GM12891 (cell line): ENCODE measurements at regions not wholly inside any gene's neighbourhood (a gene's known extent, or its start where the extent isn't known, plus 50 kb on each side); places are given as distances from the start of the nearest gene placed in this dataset.

ENCODE experiments used
- DNase-seq: peaks from one replicate; pipeline ENCODE4 v3.0.0; 2011; ENCODE audit warnings: low spot score; ENCODE audit not compliant: insufficient read length
- FAIRE-seq: peaks from 2 replicates; lab custom pipeline; 2011; peaks lifted over from hg19 to GRCh38; lab: Jason Lieb, UNC
- PAX5 ChIP-seq: IDR thresholded peaks from 2 replicates; pipeline ENCODE4 v1.6.1; 2011; ENCODE audit warnings: low read length, moderate library complexity, mild to moderate bottlenecking; ENCODE audit not compliant: insufficient read depth, severe bottlenecking
- POLR2A ChIP-seq: IDR thresholded peaks from 2 replicates; pipeline ENCODE4 v1.6.1; 2011; ENCODE audit warnings: low read depth, low read length, control low read depth
- POLR2AphosphoS5 ChIP-seq: IDR thresholded peaks from 2 replicates; pipeline ENCODE4 v1.6.1; 2011; ENCODE audit warnings: low read depth, low read length, control low read depth
- POU2F2 ChIP-seq: IDR thresholded peaks from 2 replicates; pipeline ENCODE4 v1.6.1; 2011; ENCODE audit warnings: low read depth, mild to moderate bottlenecking, control low read depth, low read length, moderate library complexity
- SPI1 ChIP-seq: IDR thresholded peaks from 2 replicates; pipeline ENCODE4 v1.6.1; 2011; ENCODE audit warnings: low read depth, low read length, control low read depth
- TAF1 ChIP-seq: IDR thresholded peaks from 2 replicates; pipeline ENCODE4 v1.6.1; 2011; ENCODE audit warnings: low read depth, low read length, control low read depth

DNA sequence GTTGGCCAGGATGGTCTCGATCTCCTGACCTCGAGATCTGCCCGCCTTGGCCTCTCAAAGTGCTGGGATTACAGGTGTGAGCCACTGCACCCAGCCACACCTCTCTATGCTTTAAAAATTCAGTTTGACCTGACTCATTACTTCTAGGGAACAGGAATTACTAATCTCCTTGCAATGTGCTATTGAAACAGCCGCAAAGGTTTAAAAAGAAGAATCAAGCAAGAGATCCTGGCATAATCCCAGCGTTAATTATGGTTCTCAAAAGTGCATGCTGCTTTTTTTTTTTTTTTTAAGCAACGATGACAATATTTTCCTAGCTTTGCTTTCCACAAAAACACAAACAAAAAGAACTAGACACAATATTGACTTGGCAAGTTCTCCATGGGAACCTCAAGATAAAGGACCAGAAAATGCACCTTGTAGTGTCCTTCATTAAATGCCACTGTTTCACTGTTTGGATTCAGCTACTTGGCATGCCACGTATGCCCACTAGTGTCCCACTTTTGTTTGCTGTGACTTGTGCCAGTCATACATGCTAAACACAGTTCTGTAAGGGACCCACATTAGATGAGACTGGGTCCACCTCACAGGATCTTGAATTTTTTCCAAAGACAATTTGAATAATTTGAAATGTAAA, 112.6 kb upstream of the PPARGC1A start:
- TF ChIP-seq POLR2A (no peak), POU2F2 (no peak), PAX5 (no peak), SPI1 (no peak), TAF1 (no peak), POLR2AphosphoS5 (no peak)
- peak; percentile 16 for FAIRE-seq

DNA sequence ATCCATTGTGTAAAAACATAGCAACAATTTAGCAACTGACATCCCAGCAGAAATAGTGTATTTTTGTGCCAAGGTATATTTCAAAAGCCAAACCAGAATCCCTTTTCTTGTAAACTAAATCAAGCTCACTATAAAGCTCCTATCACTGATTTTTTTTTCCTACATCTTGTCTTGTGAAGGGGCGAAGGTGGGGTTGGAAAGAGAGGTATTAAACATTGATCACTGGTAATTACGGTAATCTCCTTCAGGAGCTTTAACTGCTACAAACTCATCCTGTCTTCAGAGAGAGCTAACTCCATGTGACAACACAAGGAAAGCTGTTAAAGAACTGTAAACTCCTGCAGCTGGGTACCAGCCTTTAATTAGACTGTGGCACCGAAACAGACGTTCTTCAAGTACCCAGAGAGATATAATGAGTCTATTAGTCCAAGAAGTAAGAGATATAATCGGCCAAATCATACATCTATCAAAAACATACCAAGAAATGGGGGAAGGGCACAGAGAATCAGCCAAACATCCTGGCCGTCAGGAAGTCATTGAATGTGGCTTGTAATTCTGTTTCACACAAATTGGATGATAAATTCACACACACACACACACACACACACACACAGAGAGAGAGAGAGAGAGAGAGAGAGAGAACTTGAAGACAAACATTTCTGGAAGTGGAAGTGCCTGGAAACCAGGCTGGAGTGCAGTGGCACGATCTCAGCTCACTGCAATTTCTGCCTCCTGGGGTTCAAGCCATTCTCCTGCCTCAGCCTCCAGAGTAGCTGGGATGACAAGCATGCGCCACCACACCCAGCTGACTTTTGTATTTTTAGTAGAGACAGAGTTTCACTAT, 111.9 kb upstream of the PPARGC1A start:
- TF ChIP-seq TAF1 (no peak), POLR2A (no peak), PAX5 (no peak), POU2F2 (no peak), POLR2AphosphoS5 (no peak), SPI1 (no peak)
- FAIRE-seq (no peak), DNase-seq (no peak)

More for the DNA sequence above, 112.6 kb upstream of the PPARGC1A start:
- no peak for DNase-seq

DNA sequence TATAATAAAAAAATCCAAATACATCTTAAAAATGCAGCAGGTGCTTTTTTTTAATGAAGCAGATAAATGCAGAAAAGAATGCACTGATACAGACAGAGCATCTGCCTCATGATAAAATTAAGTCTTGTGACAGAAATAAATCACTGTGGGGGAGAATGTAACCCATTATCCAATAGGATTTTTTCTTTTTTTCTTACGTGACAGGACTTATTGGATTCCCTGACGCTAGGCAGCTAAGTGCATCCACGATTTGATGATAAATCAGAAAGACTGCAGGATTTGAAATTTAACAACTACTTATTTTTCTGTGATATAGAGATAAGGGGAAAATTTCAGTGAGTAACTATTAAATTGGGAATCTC, 110.6 kb upstream of the PPARGC1A start:
- TF ChIP-seq SPI1 = no peak
- TF ChIP-seq POLR2AphosphoS5 = no peak
- TF ChIP-seq PAX5 = no peak
- no peak for TF ChIP-seq POU2F2
- no peak for DNase-seq
- no peak for FAIRE-seq

DNA sequence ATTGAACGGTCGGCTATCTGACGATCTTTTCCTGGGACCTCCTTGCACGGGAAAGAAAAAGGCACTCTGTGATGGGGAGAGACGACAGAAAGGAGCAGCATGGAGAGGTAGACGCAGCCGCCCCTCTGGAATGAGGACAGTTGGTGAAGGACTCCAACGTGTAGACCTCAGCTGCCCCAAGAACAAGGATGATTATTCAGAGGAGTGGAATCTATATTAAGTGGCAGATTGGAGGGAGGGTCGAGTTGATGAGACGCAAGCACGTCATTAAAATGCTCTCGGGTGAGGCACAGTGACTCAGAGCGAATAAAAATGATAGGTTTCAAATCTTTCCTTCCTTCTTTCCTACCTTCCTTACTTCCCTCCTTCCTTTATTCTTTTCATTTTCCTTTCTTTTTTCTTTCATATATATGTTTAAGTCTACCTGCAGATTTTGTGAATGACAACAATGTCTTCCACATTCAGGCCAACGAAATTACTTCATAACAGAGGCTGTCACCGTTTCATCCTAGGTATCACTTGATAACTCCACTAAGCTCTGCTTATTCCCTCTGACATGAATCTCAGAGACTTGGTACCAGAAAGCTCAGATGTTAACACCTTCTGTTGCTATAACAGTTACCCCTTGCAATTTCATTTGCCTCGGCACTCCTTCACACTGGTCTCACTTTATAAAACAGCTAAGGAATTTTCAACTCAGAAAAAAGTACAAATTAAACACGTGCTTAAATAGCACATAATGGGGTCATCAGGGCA, 110.0 kb upstream of the PPARGC1A start:
- FAIRE-seq (no peak), DNase-seq (no peak)
- no peak for TF ChIP-seq POU2F2

DNA sequence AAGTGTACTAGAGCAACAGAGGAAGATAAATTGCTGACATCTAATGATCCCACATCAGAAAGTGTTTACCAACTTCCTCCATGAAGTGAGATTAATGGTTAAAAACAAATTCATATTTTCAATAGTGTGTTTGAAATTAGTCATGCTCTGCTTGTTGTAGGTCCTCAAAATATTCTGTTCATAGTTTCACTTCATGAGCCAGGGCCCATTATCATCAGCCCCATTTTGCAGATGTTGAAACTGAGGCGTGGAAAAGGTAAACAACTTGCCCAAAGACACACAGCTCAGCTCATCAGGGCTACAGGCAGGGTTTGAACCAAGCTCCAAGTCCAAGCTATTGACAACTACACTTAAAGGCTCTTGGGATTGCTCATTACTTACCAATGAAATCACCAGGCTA, 103.5 kb upstream of the PPARGC1A start:
- DNase-seq (no peak), FAIRE-seq (no peak)
- TF ChIP-seq POLR2A (no peak), PAX5 (no peak), POLR2AphosphoS5 (no peak), SPI1 (no peak), TAF1 (no peak), POU2F2 (no peak)

DNA sequence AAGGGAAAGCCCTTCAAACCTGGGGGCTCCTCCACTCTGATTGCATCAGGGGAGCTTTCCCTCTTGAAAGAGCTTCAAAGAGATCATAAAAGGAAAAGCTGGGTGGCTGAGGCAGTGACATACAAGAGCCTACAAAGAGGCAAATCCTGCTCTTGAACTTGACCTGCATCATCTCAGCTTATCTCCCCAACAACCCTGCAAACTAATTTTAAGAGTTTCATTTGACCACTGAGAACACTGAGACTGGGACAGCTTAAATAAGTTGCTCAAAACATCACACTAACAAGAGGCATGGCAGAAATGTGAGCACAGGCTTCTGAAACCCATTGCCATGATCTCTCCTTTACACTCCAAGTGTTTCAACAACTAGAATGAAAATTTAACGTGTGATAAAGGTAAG, 101.6 kb upstream of the PPARGC1A start:
- no peak for FAIRE-seq
- no peak for TF ChIP-seq SPI1
- no peak for TF ChIP-seq POU2F2

DNA sequence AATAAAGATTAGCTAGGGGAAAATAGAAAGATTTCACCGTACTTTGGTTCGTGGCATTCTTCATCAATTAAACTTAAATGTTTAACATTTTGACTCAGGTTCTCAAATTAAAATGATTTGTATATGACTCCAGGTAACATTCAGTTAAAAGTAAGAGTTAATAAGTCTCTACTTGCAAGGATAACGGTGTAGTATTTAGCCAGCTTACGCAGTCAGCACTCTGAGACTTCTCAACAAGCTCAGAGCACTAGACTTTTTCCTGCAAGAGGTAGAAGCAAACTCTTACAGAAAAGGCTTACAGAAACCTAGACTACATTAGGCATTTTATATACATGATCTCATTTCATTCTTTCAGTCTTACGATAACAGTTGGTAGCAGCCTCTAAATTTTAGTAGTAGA, 96.4 kb upstream of the PPARGC1A start:
- no peak for FAIRE-seq
- TF ChIP-seq PAX5 (no peak), POLR2A (no peak), POLR2AphosphoS5 (no peak), SPI1 (no peak), POU2F2 (no peak), TAF1 (no peak)

More for the DNA sequence above, 101.6 kb upstream of the PPARGC1A start:
- DNase-seq = no peak

DNA sequence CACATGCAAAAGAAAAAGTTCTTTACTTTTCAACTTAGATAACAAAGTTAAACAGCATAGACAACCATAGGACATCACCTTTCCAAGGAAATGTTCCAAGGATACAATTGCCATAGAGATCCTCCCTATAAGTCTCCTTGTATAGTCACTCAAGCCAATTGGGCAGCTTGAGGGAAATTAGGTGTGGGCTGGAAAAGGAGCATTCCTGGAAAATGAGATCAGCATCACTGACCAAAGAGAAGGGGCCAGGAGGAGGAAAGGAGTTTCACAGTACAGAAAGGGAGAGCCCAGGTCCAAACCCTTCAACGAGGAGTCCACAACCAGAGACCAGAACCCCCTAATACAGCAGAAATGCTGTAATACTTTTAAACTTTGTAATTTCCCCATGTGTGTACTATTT, 91.5 kb upstream of the PPARGC1A start:
- no peak for FAIRE-seq
- DNase-seq = no peak
- no peak for TF ChIP-seq TAF1

More for the DNA sequence above, 96.4 kb upstream of the PPARGC1A start:
- DNase-seq = no peak

DNA sequence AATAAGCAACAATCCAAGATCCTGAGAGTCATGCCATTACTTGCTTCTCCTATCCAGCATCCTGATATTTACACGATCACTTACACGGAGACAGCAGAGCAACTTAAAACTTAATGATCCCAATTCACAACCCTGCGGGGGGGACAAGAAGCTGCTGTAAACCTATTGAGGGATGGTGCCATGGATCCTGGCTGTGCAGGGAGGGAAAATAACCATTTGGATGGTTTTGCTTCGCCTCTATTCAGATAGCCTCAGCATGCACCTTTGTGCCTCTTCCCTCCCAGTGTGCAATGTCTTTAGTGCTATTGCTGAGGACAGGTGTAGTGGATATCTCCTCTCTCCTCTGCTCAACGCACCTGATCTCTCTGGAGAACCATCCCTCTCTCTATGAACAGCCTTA, 89.7 kb upstream of the PPARGC1A start:
- FAIRE-seq (no peak), DNase-seq (no peak)
- TF ChIP-seq POLR2AphosphoS5 = no peak
- TF ChIP-seq SPI1 = no peak
- no peak for TF ChIP-seq POLR2A
- TF ChIP-seq PAX5 = no peak
- TF ChIP-seq POU2F2 = no peak
- no peak for TF ChIP-seq TAF1

DNA sequence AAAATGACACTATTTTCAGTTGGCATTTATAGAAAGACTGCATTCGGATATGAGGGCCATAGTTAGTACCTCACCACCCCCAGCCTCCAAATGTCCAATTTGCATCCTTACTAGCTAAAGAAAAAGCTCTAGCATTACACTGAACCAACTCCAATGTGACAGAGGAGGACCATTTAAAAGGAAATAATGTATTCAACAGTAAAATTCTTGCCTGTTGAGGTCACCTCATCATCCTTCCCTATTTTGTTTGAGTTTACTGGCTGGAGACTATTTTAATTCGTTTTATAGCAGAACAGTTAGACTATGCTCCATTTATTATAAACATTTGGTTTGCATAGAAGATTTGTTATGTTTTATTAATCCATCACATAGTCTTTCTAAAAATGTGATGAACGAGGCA, 88.2 kb upstream of the PPARGC1A start:
- TF ChIP-seq POLR2A = no peak
- no peak for TF ChIP-seq TAF1
- no peak for TF ChIP-seq POU2F2
- no peak for TF ChIP-seq POLR2AphosphoS5
- TF ChIP-seq PAX5 = no peak
- TF ChIP-seq SPI1 = no peak
- DNase-seq (no peak), FAIRE-seq (no peak)
